ENCODE measurements at regions not wholly inside any gene's neighbourhood (a gene's known extent, or its start where the extent isn't known, plus 50 kb on each side); places are given as distances from the start of the nearest gene placed in this dataset.

DNA sequence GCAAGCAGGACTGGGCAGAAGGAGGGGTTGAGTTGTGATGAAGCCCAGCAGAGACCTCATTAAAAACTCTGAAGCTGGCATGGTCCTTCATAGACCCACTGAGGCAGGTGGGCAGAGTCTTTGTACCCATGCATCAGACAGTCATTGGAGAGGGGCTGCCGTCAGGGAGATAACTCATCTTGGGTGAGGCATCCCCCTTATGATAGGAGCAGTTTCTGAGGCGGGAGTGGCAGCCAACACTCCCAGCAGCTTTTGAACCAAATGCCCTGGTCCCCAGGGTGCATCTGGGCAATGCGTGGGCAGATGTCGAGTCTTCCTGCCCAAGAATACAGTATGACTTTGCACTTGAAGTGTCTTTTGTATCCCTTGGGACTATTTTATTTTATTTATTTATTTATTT, 68.1 kb downstream of the HTR5A start:
- TF ChIP-seq, protein P1, sequence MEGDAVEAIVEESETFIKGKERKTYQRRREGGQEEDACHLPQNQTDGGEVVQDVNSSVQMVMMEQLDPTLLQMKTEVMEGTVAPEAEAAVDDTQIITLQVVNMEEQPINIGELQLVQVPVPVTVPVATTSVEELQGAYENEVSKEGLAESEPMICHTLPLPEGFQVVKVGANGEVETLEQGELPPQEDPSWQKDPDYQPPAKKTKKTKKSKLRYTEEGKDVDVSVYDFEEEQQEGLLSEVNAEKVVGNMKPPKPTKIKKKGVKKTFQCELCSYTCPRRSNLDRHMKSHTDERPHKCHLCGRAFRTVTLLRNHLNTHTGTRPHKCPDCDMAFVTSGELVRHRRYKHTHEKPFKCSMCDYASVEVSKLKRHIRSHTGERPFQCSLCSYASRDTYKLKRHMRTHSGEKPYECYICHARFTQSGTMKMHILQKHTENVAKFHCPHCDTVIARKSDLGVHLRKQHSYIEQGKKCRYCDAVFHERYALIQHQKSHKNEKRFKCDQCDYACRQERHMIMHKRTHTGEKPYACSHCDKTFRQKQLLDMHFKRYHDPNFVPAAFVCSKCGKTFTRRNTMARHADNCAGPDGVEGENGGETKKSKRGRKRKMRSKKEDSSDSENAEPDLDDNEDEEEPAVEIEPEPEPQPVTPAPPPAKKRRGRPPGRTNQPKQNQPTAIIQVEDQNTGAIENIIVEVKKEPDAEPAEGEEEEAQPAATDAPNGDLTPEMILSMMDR (IDR thresholded peaks at IDR 0.05), result no peak
- TF ChIP-seq POLR2A (IDR thresholded peaks at IDR 0.05), result no peak
